Right renal pelvis (tissue), 4 donors: ENCODE measurements at regions not wholly inside any gene's neighbourhood (a gene's known extent, or its start where the extent isn't known, plus 50 kb on each side); places are given as distances from the start of the nearest gene placed in this dataset.

Experiments
- DNase-seq, 4 donors: peaks; one replicate each; pipeline ENCODE4 v3.0.0-alpha.2; 2013; ENCODE audit warnings: low read depth in 4 of 4, low spot score in 3 of 4, missing footprints in 1 of 4

GRCh38 chr20:48261398-48261910 lies 476.2 kb upstream of the SULF2 start:
- DNase-seq = no peak

DNA sequence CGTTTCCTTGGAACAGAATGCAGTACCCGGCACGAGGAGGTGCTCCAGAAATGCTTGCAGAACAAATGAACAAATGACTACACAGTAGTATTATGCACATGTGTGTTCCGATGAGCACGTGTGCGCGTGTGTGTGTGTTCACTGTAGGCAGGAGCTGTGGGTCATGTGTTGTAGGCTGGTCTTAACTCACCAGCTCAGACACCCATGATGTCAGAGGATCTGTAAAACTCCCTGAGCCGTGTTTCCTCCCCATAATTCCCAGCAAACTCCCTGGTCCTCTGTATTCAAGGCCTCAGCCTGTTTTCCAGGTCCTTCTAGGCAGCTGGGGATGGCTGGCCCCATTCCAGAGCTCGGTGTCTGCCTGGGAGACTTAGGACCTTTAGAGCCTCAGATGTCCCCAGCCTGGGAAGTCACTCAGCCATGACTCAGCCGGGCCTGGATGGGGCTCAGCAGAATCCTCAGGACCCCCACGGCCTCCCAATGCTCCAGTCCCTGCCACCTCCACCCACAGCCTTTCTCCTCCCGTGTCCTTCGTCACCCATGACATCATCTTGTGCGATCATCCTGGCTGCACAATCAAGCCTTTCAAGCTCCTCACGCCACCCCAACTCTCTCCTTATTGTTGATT lies 475.0 kb upstream of the SULF2 start:
- DNase-seq = no peak

DNA sequence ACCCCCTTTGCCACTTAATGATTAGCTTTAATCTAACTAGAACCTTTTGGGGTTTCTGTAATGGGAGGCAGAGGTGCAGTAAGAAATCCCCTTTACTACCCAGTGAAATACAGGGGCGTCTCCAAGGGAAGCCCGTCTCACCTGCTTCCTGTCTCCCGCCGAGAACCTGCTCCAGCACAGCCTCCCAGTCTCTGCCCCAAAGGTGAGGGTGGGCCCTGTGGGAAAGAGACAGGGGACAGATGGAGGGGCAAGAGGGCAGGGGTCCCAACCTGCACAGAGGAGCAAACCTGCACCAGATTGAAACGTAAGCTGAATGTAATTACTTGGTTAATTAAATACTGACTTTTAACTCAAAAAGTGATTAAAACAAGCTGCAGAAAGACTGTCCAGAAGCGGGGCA lies 474.2 kb upstream of the SULF2 start:
- no peak for DNase-seq

DNA sequence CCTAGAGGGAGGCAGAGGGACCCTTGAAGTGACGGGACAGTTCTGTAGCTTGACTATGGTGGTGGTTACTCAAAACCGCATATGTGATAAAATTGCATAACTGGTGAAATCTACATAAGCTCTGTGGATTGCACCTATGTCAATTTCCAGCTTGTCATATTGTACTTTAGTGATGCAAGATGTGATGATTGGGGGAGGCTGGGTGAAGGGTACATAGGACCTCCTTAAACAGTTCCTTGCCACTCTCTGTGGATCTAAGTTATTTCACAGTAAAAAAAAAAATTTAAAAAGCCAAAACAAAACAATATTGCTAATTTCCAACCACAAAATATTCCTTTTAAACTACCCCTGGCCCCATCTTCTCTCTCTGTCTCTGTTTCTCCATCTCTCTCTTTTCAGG lies 472.6 kb upstream of the SULF2 start:
- no peak for DNase-seq

DNA sequence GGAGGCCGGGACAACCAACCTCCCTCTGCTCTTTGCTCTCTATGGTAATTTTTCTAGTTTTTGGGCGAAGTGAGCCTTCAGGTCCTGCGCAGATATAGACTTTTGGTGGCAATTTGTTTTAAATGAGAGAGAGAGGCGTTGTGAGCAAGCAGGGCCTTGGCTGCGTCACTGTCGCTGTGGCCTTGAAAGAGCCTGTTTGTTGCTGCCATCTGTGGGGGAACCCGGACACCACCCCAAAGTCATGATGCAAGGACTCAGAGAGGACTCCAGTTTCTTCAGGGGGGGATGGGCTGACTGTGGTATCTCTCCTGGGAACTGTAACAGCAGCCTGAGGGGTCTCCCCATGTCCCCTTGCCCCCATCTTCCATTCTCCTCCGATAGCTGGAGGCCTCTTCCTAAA lies 462.7 kb upstream of the SULF2 start:
- no peak for DNase-seq

GRCh38 chr20:48246061-48246790 lies 460.9 kb upstream of the SULF2 start:
- no peak for DNase-seq

- DNase-seq = no peak
Measured at GRCh38 chr20:48242623-48243022, 457.3 kb upstream of the SULF2 start.

- no peak for DNase-seq
Measured at GRCh38 chr20:48241482-48241881, 456.2 kb upstream of the SULF2 start.

- no peak for DNase-seq
Measured at GRCh38 chr20:48238781-48239180, 453.5 kb upstream of the SULF2 start.

DNA sequence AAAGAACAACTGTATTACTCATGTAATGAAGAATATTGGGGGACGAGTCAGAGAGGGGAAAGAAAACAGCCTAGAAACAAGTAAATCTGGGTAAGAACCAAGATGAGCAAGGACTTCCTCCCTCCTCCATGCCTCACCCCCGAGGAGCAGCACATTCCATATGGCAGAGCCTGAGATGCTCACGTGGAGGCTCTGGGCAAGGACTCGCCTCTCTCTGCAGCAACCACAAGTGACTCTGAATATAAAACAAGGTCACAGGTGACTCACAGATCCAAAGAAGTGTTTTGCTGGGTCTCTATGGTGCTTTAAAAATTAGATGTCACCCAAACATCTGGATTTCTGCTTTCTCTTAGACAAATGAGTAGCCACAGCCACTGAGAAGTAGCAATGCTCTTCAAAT lies 453.0 kb upstream of the SULF2 start:
- no peak for DNase-seq

GRCh38 chr20:48236000-48236970 lies 451.0 kb upstream of the SULF2 start:
- no peak for DNase-seq

- DNase-seq = no peak
Measured at GRCh38 chr20:48234951-48235350, 449.7 kb upstream of the SULF2 start.

- DNase-seq = no peak
Measured at GRCh38 chr20:48231253-48231930, 446.1 kb upstream of the SULF2 start.

- DNase-seq = no peak
Measured at GRCh38 chr20:48230216-48230615, 444.9 kb upstream of the SULF2 start.

DNA sequence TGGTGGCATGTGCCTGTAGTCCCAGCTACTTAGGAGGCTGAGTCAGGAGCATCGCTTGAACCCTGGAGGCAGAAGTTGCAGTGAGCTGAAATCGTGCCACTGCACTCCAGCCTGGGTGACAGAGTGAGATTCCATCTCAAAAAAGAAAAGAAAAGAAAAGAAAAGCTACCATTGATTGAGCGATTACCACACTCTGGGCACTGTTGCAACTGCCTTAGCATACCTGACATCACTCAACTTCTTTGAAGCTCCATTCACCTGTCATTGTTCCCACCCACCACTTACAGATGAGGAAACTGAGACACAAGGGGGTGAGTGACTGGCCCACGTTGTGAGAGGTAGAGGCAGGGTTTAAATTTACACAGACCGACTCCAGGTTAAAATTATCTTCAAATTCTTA lies 442.1 kb upstream of the SULF2 start:
- no peak for DNase-seq

DNA sequence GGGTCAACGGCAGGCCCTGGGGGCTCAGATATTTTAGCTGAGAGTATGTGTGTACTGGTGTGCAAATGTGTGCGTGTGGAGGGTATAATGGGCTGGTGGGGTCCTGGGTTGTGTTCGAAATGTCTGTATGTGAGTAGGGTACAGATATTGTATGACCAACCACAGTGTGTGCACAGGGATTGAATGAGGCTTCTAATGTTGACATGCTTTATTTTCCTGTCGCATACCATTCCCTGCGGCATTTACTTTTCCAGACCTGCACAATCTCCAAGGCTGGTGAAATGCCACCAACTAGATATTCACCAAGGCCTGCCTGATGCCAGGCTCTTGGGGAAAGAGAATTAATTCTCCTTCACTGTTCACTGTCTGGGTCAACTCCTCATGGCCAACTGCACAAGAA lies 441.4 kb upstream of the SULF2 start:
- no peak for DNase-seq

DNA sequence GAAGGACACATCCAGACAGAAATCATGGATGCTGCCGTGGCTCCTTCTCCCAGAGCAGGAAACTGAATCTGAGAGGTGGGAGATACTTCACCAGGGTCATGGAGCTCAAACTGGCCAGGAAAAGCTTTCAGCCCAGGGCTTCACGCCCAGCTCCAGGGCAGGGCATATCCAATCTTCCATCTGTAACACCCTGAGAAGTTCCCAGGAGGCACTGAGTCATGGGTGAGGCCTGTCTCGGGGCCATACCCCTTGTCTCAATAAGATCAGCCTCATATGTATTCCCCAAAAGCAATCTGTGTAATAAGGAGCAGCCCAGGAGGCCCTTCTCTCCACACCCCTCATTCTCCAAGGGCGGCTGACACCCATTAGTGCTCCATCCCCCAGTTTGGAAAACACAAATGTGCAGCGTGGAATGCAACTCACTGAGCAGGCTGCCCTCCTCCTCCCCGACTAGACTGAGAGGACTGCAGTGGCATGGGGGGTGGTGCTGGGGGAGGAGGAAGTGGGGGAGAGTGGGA lies 439.3 kb upstream of the SULF2 start:
- DNase-seq = no peak

DNA sequence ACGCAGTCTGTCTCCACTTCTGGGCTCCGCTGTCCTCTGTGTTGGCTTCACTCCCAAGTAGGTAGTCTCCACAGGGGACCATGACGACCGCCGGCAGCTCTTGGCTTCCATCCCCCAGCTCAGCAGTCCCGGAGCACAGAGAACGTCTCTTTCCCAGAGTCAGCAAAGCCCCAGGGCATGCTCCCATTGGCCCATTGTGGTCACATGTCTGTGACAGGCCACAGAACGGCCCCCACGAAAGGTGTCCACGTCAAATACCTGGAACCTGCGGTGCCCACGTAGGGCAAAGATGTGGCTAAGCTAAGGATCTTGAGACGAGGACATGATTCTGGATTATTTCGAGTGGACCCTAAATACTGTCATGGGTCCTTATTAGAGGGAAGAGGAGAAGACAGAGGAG lies 438.4 kb upstream of the SULF2 start:
- DNase-seq = no peak

- no peak for DNase-seq
Measured at GRCh38 chr20:48222595-48223180, 437.4 kb upstream of the SULF2 start.

- no peak for DNase-seq
Measured at GRCh38 chr20:48220033-48220633, 434.9 kb upstream of the SULF2 start.
